Heart left ventricle (tissue), 16 donors: ENCODE measurements at regions not wholly inside any gene's neighbourhood (a gene's known extent, or its start where the extent isn't known, plus 50 kb on each side); places are given as distances from the start of the nearest gene placed in this dataset.
"Not testable (repeated sequence)": the region's sequence is repeated elsewhere in the genome, so short reads cannot be mapped to it uniquely, and the experiment has no call there.

Source experiments
- ATAC-seq, 4 donors: fragments of 200-7000 bp; cut with Tn5 transposase; one replicate each; pipeline ENCODE4 v1.9.1; 2020 to 2022; ENCODE audit warnings: moderate library complexity in 4 of 4, mild to moderate bottlenecking in 3 of 4, moderate number of reproducible peaks in 1 of 4
- DNase-seq, 5 donors: peaks; one replicate each; pipeline ENCODE4 v3.0.0-alpha.2; 2020
- H3K27ac ChIP-seq, 12 donors: fragments of 200-600 bp; sonication (generic) in 4 of 12; one replicate each; pipeline versions ENCODE4 v1.5.0 to v1.8.0; 2016 to 2022; ENCODE audit warnings: mild to moderate bottlenecking in 2 of 12
- H3K27me3 ChIP-seq, 9 donors: fragments of 200-600 bp; sonication (generic) in 2 of 9; one replicate each; pipeline versions ENCODE4 v1.5.1 to v1.8.0; 2016 to 2022; ENCODE audit warnings: mild to moderate bottlenecking in 3 of 9
- H3K36me3 ChIP-seq, 9 donors: fragments of 200-600 bp; sonication (generic) in 2 of 9; one replicate each; pipeline versions ENCODE4 v1.5.0 to v1.8.0; 2018 to 2022; ENCODE audit warnings: mild to moderate bottlenecking in 2 of 9
- H3K4me1 ChIP-seq, 12 donors: fragments of 200-600 bp; sonication (generic) in 4 of 12; one replicate each; pipeline versions ENCODE4 v1.5.0 to v1.8.0; 2016 to 2022; ENCODE audit warnings: mild to moderate bottlenecking in 3 of 12
- H3K4me3 ChIP-seq, 12 donors: fragments of 200-600 bp; sonication (generic) in 4 of 12; one replicate each; pipeline versions ENCODE4 v1.5.0 to v1.8.0; 2017 to 2022; ENCODE audit warnings: mild to moderate bottlenecking in 9 of 12, moderate library complexity in 4 of 12
- H3K9me3 ChIP-seq, 12 donors: fragments of 200-600 bp; sonication (generic) in 4 of 12; one replicate each; pipeline versions ENCODE4 v1.5.0 to v1.8.0; 2016 to 2022; ENCODE audit warnings: mild to moderate bottlenecking in 1 of 12
- POLR2A ChIP-seq, 2 donors: fragments of 450-650 bp; IDR thresholded peaks; one replicate each; pipeline ENCODE4 v1.6.1; 2017; ENCODE audit warnings: antibody characterized with exemption in 2 of 2, mild to moderate bottlenecking in 2 of 2, moderate library complexity in 2 of 2
- WGBS, 4 donors: extraction: QIAGEN DNeasy Blood & Tissue Kit in 2 of 4; methylation state at CpG; one replicate each; pipeline versions ENCODE4 v1.1.5 to v1.1.7; 2013 to 2018; 5-methylcytosine and 5-hydroxymethylcytosine counted together
- intact Hi-C, 10 donors: fragments of 100-400 bp; cut with DNase I; formaldehyde crosslinking; loops; one replicate each; pipeline versions ENCODE4 v1.11.1 to v1.14.2; 2022
- TF ChIP-seq, protein P1 (sequence below), 12 donors: fragments of 200-600 bp; sonication (generic) in 4 of 12; IDR thresholded peaks; one replicate each; pipeline versions ENCODE4 v1.5.0 to v1.8.0; 2018 to 2022; ENCODE audit warnings: antibody characterized with exemption in 12 of 12, mild to moderate bottlenecking in 5 of 12
- donor health status: ischemic (EF 13 %, LVEDD 7.1; RV severe dilation, severe dysfunction).
- donor health status: healthy with polysubstance abuse.
- donor health status: DM: no; HTN: yes; CAD: no.
- donor health status: DM: no; HTN: no; CAD: no.
- donor health status: ischemic (EF 25% LVEDD 6.9; RV normal size, moderate dysfunction).
- donor health status: ischemic (EF 25% LVEDD 5.7; RV mildly dilated, moderate dysfunction).
- donor health status: healthy.
- donor health status: DM: yes; HTN: yes; CAD: no.
- donor health status: ischemic (EF 35%, LVEDD 5.7; RV mildly dilated, moderate dysfunction).
- donor health status: nonischemic (EF 11% LVEDD 7.7; RV severe dilation, severe dysfunction).
- donor health status: DM: yes; HTN: yes; CAD: no.
- donor health status: PGD.
- donor health status: ischemic (EF 29% LVEDD 5.4; RV normal size, mild dysfunction).
- donor health status: nonischemic (EF 23%, LVEDD 6.1; RV moderate dilation, normal function).

GRCh38 chr2:95685513-95685912 lies 93.7 kb downstream of the TRIM43 start:
- intact Hi-C loops: no loop called here
- DNase-seq: no peak
- TF ChIP-seq POLR2A (IDR thresholded peaks at IDR 0.05): no peak
- TF ChIP-seq, protein P1, sequence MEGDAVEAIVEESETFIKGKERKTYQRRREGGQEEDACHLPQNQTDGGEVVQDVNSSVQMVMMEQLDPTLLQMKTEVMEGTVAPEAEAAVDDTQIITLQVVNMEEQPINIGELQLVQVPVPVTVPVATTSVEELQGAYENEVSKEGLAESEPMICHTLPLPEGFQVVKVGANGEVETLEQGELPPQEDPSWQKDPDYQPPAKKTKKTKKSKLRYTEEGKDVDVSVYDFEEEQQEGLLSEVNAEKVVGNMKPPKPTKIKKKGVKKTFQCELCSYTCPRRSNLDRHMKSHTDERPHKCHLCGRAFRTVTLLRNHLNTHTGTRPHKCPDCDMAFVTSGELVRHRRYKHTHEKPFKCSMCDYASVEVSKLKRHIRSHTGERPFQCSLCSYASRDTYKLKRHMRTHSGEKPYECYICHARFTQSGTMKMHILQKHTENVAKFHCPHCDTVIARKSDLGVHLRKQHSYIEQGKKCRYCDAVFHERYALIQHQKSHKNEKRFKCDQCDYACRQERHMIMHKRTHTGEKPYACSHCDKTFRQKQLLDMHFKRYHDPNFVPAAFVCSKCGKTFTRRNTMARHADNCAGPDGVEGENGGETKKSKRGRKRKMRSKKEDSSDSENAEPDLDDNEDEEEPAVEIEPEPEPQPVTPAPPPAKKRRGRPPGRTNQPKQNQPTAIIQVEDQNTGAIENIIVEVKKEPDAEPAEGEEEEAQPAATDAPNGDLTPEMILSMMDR (IDR thresholded peaks at IDR 0.05): no peak

DNA sequence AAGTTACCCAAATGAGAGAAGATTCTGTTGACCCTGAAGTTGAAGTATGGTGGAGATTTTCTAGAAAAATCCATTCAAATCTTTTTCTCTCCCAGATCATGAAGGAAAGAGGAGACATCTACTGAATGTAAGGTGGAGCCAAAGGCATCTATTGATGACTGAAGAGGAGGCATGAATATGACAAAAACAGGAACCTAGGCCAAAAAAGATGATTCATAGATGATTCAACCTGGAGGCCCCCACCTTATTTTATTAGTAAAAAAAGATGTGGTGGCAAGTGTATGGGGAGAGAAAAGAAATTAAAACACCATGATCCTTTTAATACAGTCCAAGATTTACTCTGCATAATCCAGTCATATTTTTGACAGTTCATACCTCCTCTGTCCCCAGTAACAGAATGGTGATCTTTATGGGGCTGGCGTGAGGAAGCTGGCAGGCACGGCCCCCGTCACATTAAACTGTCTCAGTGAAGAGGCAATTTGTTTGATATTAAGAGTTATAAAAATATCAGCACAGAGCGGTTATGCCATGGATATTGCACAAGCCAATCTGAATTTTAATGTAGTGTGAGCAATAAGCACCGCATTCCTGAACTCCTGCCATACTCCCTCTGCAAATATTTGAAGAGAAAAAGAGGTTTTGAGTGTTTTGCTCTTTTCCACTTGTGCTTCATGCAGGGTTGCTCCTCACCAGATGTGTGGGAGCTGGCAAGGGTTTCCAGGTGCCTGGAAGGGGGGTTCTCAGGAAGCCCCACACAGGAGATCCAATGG lies 94.4 kb downstream of the TRIM43 start:
- DNase-seq, intact Hi-C loops, H3K4me3 ChIP-seq, H3K36me3 ChIP-seq, H3K27me3 ChIP-seq, ATAC-seq, H3K27ac ChIP-seq, H3K9me3 ChIP-seq: not testable (repeated sequence)
- H3K4me1 ChIP-seq: peaks cover 0 to 20% (median 6%) of the 10 kb centered on the region in 12 donors
- WGBS, 4 donors: 84 to 91% (median 85%) methylated on average over 5 of the region's 5 CpGs

More at GRCh38 chr2:95685513-95685912, 93.7 kb downstream of the TRIM43 start:
- Histone ChIP-seq H3K4me1 (peaks cover 0 to 20% (median 6%) of the 10 kb centered on the region in 12 donors), H3K9me3 (no peaks in the 10 kb centered on the region), H3K27ac (no peak overlapping the region), H3K4me3 (no peak overlapping the region), H3K27me3 (no peaks in the 10 kb centered on the region), H3K36me3 (no peaks in the 10 kb centered on the region)
- ATAC-seq: no peak
- 88 to 95% (median 89%) methylated on average over 3 of the region's 3 CpGs for WGBS, 4 donors

DNA sequence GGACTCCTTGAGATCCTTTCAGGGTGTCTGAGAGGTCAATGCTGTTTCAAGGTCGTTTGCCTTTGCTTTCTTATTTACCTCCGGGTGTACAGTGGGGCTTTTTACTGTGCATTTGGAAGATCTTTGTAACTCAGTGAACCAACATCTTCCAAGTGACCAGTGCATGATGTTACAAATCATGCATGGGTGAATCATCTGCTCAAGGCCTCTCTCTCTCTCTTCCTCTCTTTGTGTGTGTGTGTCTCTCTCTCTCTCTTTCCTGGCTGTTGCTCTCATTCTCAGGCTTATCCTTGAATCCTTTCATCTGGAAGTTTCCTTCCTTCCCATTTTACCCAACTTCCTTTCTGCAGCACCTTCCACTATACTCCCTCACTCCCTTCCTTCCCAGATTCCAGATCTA lies 96.1 kb downstream of the TRIM43 start:
- DNase-seq, H3K27me3 ChIP-seq, intact Hi-C loops, H3K4me1 ChIP-seq, H3K4me3 ChIP-seq, ATAC-seq, H3K36me3 ChIP-seq, H3K27ac ChIP-seq, H3K9me3 ChIP-seq: not testable (repeated sequence)
- WGBS, 4 donors: 46 to 63% (median 53%) methylated on average over 2 of the region's 2 CpGs

GRCh38 chr2:95691210-95691609 lies 99.4 kb downstream of the TRIM43 start:
- H3K27me3 ChIP-seq, intact Hi-C loops, H3K9me3 ChIP-seq, ATAC-seq, H3K27ac ChIP-seq, H3K36me3 ChIP-seq, DNase-seq, H3K4me3 ChIP-seq: not testable (repeated sequence)
- WGBS, 4 donors: 68 to 75% (median 74%) methylated on average over 7 of the region's 7 CpGs
- peaks cover 0 to 12% (median 0%) of the 10 kb centered on the region in 12 donors for H3K4me1 ChIP-seq

DNA sequence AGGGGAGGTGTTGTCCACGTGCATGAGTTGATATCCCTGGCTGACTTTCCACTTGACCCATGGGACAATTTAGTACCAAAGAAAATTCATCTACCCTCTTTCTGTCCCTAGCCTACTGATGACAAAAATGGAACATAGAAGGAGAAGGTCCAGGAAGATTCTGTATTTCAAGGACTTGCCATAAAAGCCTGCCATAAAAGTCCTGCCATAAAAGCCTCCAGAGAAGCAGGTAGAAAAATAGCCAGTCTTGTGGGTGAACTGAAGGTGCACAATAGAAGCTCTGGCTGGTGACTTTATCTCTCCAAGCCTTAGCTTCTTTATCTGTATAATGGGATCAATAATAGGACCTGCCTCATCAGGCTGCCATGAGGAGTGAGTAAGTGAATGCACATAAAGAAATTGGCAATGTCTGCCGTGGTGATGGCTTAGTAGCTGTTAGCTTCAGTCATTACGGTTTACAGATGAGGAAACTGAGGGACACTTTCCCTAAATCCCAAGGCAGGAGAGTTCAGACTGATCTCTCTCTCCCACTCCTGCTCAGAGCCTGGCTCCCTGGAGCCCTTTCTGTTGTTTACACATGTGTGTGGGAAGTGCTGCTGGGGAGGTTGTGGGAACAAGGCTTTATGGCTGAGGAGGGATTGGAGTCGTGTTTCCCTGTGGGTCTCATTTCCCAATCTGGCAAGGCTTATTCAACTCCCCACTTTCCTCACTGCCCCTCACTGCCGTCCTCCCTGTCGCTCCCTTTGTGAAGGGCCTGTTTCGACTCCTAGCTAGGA lies 101.5 kb downstream of the TRIM43 start:
- ATAC-seq: peak in 1 of 4 donors; percentile 25
- intact Hi-C loops, H3K4me3 ChIP-seq, H3K9me3 ChIP-seq, H3K36me3 ChIP-seq, H3K27ac ChIP-seq, H3K27me3 ChIP-seq: not testable (repeated sequence)
- WGBS, 4 donors: 71 to 75% (median 73%) methylated on average over 7 of the region's 7 CpGs
- H3K4me1 ChIP-seq: peaks cover 0 to 13% (median 1%) of the 10 kb centered on the region in 12 donors
- DNase-seq: peak in 1 of 5 donors; percentile 28

- H3K27ac ChIP-seq: peak overlapping the region in 4 of 12 donors; percentile 15 to 37 (median 27)
These were observed 103.8 kb downstream of the TRIM43 start for GRCh38 chr2:95695613-95696012.

More at GRCh38 chr2:95695613-95696012, 103.8 kb downstream of the TRIM43 start:
- Histone ChIP-seq H3K4me3 (no peak overlapping the region), H3K27me3 (no peaks in the 10 kb centered on the region), H3K4me1 (peaks cover 0 to 13% (median 1%) of the 10 kb centered on the region in 12 donors), H3K36me3 (no peaks in the 10 kb centered on the region), H3K9me3 (no peaks in the 10 kb centered on the region)
- DNase-seq (peak in 3 of 5 donors; percentile 72 to 81 (median 81)), ATAC-seq (peak; percentile 74 to 83 (median 80))
- WGBS, 4 donors: 44 to 70% (median 52%) methylated on average over 4 of the region's 4 CpGs
- TF ChIP-seq POLR2A (IDR thresholded peaks at IDR 0.05): no peak
- intact Hi-C loops: no loop called here
